ENCODE measurements at regions not wholly inside any gene's neighbourhood (a gene's known extent, or its start where the extent isn't known, plus 50 kb on each side); places are given as distances from the start of the nearest gene placed in this dataset.

DNA sequence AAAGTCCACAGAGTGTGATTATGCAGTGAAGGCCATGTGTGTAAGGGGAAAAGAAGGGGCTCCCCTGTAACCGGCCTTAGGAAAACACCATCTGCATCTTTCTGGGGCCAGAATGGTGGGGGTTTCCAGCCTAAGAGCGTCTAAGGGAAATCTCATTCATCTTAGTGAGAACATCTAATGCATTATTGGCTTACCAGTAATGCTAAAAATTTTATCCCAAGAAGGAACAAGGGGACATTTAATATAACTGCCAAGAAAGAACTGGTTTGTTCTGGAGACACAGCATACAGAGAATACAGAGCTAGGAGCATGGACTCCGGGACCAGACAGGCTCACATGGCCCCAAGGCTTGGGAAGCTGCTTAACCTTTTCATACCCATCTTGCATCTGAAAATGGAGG, 58.3 kb upstream of the DSCAM start:
- TF ChIP-seq EP300 (IDR thresholded peaks at IDR 0.05), result no peak
- no peak for TF ChIP-seq POLR2A (IDR thresholded peaks at IDR 0.05)
